ENCODE measurements at regions not wholly inside any gene's neighbourhood (a gene's known extent, or its start where the extent isn't known, plus 50 kb on each side); places are given as distances from the start of the nearest gene placed in this dataset.
"Not testable (repeated sequence)": the region's sequence is repeated elsewhere in the genome, so short reads cannot be mapped to it uniquely, and the experiment has no call there.

DNA sequence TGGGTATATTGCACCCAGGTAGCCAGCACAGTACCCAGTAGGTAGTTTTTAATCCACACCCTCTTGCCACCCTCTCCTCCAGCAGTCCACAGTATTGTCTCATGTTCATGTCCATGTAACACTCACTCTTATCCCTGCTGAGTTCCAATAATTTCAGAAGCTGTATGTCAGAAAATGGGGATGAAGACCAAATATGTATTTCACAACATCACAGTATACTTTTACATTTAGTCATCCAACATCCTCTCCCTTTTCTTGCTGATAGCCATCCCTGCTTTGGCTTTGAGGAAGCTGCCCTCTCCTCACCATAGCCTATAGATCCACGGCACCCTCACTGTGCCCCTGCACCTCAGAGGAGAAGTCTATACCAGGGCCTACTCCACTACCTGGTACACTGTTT is 126.0 kb upstream of the LDB2 start:
- 95% methylated on average over 1 of the region's 1 CpG; no CpG with 5 or more reads in 1 of the 2 donors for WGBS, 2 donors (ENCODE audit: low coverage in 1 of 2)
- in situ Hi-C loops (cut with MboI; ENCODE audit: low pct_ligation_motif_present in 1 of 4, low pct_unique_long_range_greater_than_20kb in 1 of 4, low sequenced_read_pairs in 3 of 4) (no loop called here), intact Hi-C loops (cut with DNase I; ENCODE audit: low total_unique reads) (no loop called here)
- Histone ChIP-seq H3K27me3 (no peaks in the 10 kb centered on the region), H3K36me3 (no peaks in the 10 kb centered on the region), H3K4me1 (no peaks in the 10 kb centered on the region), H3K27ac (no peak overlapping the region), H3K4me3 (no peak overlapping the region), H3K9me3 (no peaks in the 10 kb centered on the region)
- TF ChIP-seq POLR2A (IDR thresholded peaks at IDR 0.05) (no peak), CTCF (IDR thresholded peaks at IDR 0.05) (no peak), EP300 (IDR thresholded peaks at IDR 0.05; ENCODE audit: low read depth) (no peak)
- DNase-seq: no peak

GRCh38 chr4:17020901-17021300 is 122.5 kb upstream of the LDB2 start:
- intact Hi-C loops (cut with DNase I; ENCODE audit: low total_unique reads): no loop called here
- no peak overlapping the region for H3K27ac ChIP-seq
- H3K9me3 ChIP-seq: no peaks in the 10 kb centered on the region
- WGBS, 2 donors (ENCODE audit: low coverage in 1 of 2): 84 to 85% methylated on average over 2 to 4 of the region's 4 CpGs
- H3K36me3 ChIP-seq: no peaks in the 10 kb centered on the region
- H3K4me3 ChIP-seq: no peak overlapping the region
- H3K4me1 ChIP-seq: no peaks in the 10 kb centered on the region
- TF ChIP-seq POLR2AphosphoS5 (IDR thresholded peaks at IDR 0.05) (no peak), EP300 (IDR thresholded peaks at IDR 0.05; ENCODE audit: low read depth) (no peak), POLR2A (IDR thresholded peaks at IDR 0.05) (no peak), CTCF (IDR thresholded peaks at IDR 0.05) (no peak)
- H3K27me3 ChIP-seq: no peaks in the 10 kb centered on the region
- in situ Hi-C loops (cut with MboI; ENCODE audit: low pct_ligation_motif_present in 1 of 4, low pct_unique_long_range_greater_than_20kb in 1 of 4, low sequenced_read_pairs in 3 of 4): no loop called here
- no peak for DNase-seq

DNA sequence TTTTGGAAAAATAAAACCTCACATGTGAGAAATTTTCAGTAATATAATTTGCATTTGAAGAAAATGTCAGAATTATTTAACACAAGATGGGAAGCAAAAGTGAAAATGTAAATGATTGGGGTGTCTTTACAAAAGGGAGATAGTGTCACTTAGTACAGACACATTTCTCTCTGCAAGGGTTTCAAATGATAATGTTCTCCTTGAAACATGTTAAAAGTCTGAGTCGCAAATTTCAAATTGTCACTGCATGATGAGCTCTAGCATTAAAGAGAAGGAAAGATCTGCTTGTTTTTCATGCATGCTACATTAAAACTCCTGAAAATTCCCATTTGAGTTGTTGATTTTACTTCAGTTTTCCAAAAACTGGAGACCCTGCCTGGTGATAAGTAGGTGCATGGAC is 122.0 kb upstream of the LDB2 start:
- in situ Hi-C loops (cut with MboI; ENCODE audit: low pct_ligation_motif_present in 1 of 4, low pct_unique_long_range_greater_than_20kb in 1 of 4, low sequenced_read_pairs in 3 of 4): no loop called here
- DNase-seq: no peak
- H3K27me3 ChIP-seq: no peaks in the 10 kb centered on the region
- no peak overlapping the region for H3K4me3 ChIP-seq
- no peaks in the 10 kb centered on the region for H3K9me3 ChIP-seq
- H3K27ac ChIP-seq: no peak overlapping the region
- TF ChIP-seq CTCF (IDR thresholded peaks at IDR 0.05) (no peak), POLR2A (IDR thresholded peaks at IDR 0.05) (no peak), POLR2AphosphoS5 (IDR thresholded peaks at IDR 0.05) (no peak), EP300 (IDR thresholded peaks at IDR 0.05; ENCODE audit: low read depth) (no peak)
- H3K4me1 ChIP-seq: no peaks in the 10 kb centered on the region
- intact Hi-C loops (cut with DNase I; ENCODE audit: low total_unique reads): no loop called here
- no peaks in the 10 kb centered on the region for H3K36me3 ChIP-seq
- 81 to 95% methylated on average over 1 of the region's 1 CpG for WGBS, 2 donors (ENCODE audit: low coverage in 1 of 2)

GRCh38 chr4:17018621-17019020 is 120.2 kb upstream of the LDB2 start:
- H3K27ac ChIP-seq; H3K4me1 ChIP-seq; H3K4me3 ChIP-seq; in situ Hi-C loops (cut with MboI; ENCODE audit: low pct_ligation_motif_present in 1 of 4, low pct_unique_long_range_greater_than_20kb in 1 of 4, low sequenced_read_pairs in 3 of 4); DNase-seq; H3K9me3 ChIP-seq; H3K36me3 ChIP-seq; H3K27me3 ChIP-seq; intact Hi-C loops (cut with DNase I; ENCODE audit: low total_unique reads): not testable (repeated sequence)
- WGBS, 2 donors (ENCODE audit: low coverage in 1 of 2): 87 to 100% methylated on average over 1 of the region's 1 CpG

- Histone ChIP-seq H3K27ac (no peak overlapping the region), H3K4me3 (no peak overlapping the region), H3K4me1 (no peaks in the 10 kb centered on the region), H3K27me3 (no peaks in the 10 kb centered on the region), H3K36me3 (no peaks in the 10 kb centered on the region), H3K9me3 (no peaks in the 10 kb centered on the region)
- intact Hi-C loops (cut with DNase I; ENCODE audit: low total_unique reads) (no loop called here), in situ Hi-C loops (cut with MboI; ENCODE audit: low pct_ligation_motif_present in 1 of 4, low pct_unique_long_range_greater_than_20kb in 1 of 4, low sequenced_read_pairs in 3 of 4) (no loop called here)
- DNase-seq: no peak
- TF ChIP-seq EP300 (IDR thresholded peaks at IDR 0.05; ENCODE audit: low read depth): no peak
- no peak for TF ChIP-seq POLR2A (IDR thresholded peaks at IDR 0.05)
- no peak for TF ChIP-seq POLR2AphosphoS5 (IDR thresholded peaks at IDR 0.05)
- TF ChIP-seq CTCF (IDR thresholded peaks at IDR 0.05): no peak
- WGBS, 2 donors (ENCODE audit: low coverage in 1 of 2): 71 to 73% methylated on average over 3 of the region's 3 CpGs
Observed at GRCh38 chr4:17018013-17018412, 119.6 kb upstream of the LDB2 start.
